HuH-7.5 (cell line): ENCODE measurements at regions not wholly inside any gene's neighbourhood (a gene's known extent, or its start where the extent isn't known, plus 50 kb on each side); places are given as distances from the start of the nearest gene placed in this dataset.

Source experiments
- DNase-seq: peaks from one replicate; pipeline ENCODE4 v3.0.0; 2011; ENCODE audit warnings: low spot score

DNA sequence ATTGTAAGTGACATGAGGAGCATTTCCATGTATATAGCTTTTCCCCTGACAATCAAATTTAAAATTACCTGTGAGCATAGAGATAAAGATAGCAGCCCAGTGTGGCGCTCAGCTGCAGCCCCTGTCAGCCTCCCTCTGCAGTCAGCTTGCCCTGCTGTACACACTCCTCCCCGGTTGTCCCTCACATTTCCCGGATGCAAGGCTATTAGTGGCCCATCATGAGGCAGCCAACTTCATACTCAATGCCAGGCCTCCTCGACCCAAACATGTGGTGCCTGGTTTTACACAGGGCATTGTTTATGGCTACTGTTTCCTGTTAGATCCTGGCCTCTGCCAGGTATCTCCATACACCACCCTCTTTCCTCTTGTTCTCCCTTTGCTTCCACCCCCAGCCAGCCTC, 116.1 kb upstream of the SH3BP4 start:
- no peak for DNase-seq

GRCh38 chr2:234834228-234834923, 117.4 kb upstream of the SH3BP4 start:
- DNase-seq: no peak

- no peak for DNase-seq
Measured at GRCh38 chr2:234830853-234831252, 121.0 kb upstream of the SH3BP4 start.

- no peak for DNase-seq
Measured at GRCh38 chr2:234829074-234829455, 122.8 kb upstream of the SH3BP4 start.

GRCh38 chr2:234828382-234829073, 123.3 kb upstream of the SH3BP4 start:
- DNase-seq: no peak

- no peak for DNase-seq
Measured at GRCh38 chr2:234827096-234827860, 124.5 kb upstream of the SH3BP4 start.

GRCh38 chr2:234826681-234827080, 125.1 kb upstream of the SH3BP4 start:
- no peak for DNase-seq

DNA sequence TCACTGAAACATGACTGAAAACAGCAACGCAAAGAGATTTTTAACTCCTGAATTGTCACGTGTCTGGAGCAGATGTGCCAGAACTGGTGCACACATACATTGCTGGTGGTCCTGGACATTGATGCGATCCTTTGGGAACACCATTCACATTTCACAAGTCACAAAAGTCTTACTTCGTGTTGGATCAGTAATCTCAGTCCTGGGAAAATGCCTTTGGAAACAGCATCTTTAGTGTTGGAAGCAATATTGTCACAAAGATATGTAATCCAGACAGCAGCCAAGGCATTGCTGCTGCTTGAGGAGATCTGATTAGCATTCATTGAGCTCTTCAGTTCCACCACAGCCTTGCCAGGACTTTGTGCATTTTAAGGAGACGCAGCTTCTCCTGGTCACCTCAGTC, 126.2 kb upstream of the SH3BP4 start:
- DNase-seq: no peak

GRCh38 chr2:234823877-234824376, 127.9 kb upstream of the SH3BP4 start:
- DNase-seq: no peak

GRCh38 chr2:234823196-234823876, 128.5 kb upstream of the SH3BP4 start:
- no peak for DNase-seq

- DNase-seq: no peak
Measured at GRCh38 chr2:234821946-234822475, 129.8 kb upstream of the SH3BP4 start.

DNA sequence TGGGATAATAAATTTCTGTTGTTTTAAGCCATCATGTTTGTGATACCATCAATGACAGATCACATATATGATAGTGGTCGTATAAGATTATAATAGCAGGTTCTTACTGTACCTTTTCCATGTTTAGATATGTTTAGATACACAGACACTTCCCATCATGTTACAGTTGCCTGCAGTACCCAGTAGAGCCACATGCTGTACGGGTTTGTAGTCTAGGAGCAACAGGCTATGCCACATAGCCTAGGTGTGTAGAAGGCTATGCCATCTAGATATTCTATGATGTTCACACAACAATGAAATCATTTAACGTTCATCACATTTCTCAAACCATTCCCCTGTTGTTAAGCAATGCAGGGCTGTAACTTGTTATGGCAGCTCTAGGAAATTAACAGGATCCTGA, 132.9 kb upstream of the SH3BP4 start:
- DNase-seq: no peak

- DNase-seq: no peak
Measured at GRCh38 chr2:234816491-234816890, 135.3 kb upstream of the SH3BP4 start.

DNA sequence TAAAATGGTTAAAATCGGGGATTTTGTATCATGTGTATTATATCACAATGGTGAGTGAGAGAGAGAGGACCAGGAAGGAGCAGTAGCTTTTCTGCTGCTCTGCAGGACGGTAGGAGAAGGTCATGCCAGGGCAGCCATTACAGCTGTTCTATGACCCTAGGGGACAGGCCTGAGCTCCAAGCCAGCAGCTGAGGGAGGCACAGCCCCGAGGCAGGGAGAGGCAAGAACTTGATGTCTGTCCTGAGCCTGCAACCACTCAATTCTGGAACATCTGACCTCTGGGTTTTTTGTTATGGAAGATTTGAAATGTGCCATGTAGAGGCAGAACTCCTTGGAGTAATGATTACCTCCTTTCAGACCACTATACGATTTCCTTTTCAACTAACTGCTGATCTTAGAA, 135.8 kb upstream of the SH3BP4 start:
- DNase-seq: no peak

- DNase-seq: no peak
Measured at GRCh38 chr2:234814374-234814773, 137.4 kb upstream of the SH3BP4 start.

DNA sequence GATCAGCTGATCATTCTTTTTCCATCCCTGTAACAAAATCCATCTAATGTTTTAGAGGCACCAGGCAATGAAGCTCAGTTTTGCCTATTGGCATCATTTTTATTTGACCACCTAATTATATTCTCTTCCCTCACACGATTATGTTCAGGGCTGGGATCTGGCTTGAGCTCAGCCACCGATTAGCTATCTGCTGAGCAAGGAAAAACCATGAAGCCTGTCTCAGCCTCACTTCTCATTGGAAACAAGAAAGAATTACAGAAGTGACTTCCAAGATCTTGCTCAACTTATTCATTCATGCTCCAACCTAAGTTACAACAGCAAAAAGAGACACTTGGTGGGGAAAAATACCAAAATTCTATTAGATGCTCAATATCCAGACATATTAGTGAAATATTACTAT, 139.0 kb upstream of the SH3BP4 start:
- no peak for DNase-seq

- DNase-seq: no peak
Measured at GRCh38 chr2:234808907-234809306, 142.9 kb upstream of the SH3BP4 start.

- no peak for DNase-seq
Measured at GRCh38 chr2:234806818-234807217, 145.0 kb upstream of the SH3BP4 start.

GRCh38 chr2:234805836-234806235, 146.0 kb upstream of the SH3BP4 start:
- no peak for DNase-seq

DNA sequence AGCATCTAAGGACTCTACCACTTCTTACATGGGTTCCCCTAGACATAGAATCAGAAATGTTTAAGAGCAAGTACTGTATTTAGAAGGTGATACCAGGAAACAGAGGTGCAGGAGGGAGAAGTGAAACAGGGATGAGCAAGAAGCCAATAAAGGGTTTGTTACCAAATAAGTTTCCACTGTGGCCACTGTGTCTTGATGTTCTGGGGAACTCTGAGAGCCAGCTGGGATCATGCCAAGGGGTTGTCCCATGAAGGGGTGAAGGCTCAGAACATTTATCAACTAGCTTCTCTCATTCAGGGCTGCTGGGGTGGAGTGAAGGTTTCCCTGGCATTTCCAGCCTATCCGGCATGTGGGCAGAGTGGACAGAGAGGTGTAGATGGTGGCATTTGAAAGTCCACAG, 147.1 kb upstream of the SH3BP4 start:
- DNase-seq: no peak

DNA sequence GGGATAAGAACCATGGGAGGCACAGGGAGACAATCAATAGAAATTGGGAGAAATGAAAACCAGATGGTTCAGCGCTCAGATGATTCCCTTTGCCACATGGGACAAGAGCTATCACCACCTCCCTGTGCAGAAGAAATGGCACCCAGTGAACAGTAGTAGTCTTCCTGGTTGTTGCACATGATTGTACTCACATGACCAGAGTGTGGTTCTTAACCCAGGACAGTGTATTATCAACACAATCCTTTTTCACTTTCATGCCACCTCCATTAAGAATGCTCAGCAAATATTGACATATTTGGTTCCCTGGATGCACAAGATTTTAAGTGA, 149.0 kb upstream of the SH3BP4 start:
- no peak for DNase-seq
